Activated CD8-positive, alpha-beta T cell treated with anti-CD3 and anti-CD28 coated beads for 36 hours (primary cell): ENCODE measurements at regions not wholly inside any gene's neighbourhood (a gene's known extent, or its start where the extent isn't known, plus 50 kb on each side); places are given as distances from the start of the nearest gene placed in this dataset.

Experiments
- ATAC-seq: fragments of 200-7000 bp; cut with Tn5 transposase; one replicate; pipeline ENCODE4 v1.10.0; 2021; ENCODE audit warnings: mild to moderate bottlenecking, moderate library complexity
- CTCF ChIA-PET: fragments of 350-600 bp; sonication (Branson Sonifier 250); formaldehyde crosslinking; loops from one replicate; lab custom pipeline; 2021; ENCODE audit warnings: antibody characterized with exemption; lab: Charles Lee
- POLR2A ChIA-PET: fragments of 350-600 bp; sonication (Branson Sonifier 250); formaldehyde crosslinking; loops from one replicate; lab custom pipeline; 2021; ENCODE audit warnings: antibody characterized with exemption; lab: Charles Lee
- DNase-seq: peaks from one replicate; pipeline ENCODE4 v3.0.0-alpha.2; 2020
- H3K27ac Mint-ChIP-seq: one replicate; pipeline ENCODE4 v1.8.0; 2021; ENCODE audit warnings: mild to moderate bottlenecking, mixed read lengths
- H3K27me3 Mint-ChIP-seq: one replicate; pipeline ENCODE4 v1.8.0; 2021; ENCODE audit warnings: mixed read lengths
- H3K36me3 Mint-ChIP-seq: one replicate; pipeline ENCODE4 v1.8.0; 2021; ENCODE audit warnings: low read depth, mixed read lengths
- H3K4me1 Mint-ChIP-seq: one replicate; pipeline ENCODE4 v1.8.0; 2021; ENCODE audit warnings: low read depth, mixed read lengths
- H3K4me3 Mint-ChIP-seq: one replicate; pipeline ENCODE4 v1.8.0; 2021; ENCODE audit warnings: mild to moderate bottlenecking, moderate library complexity, mixed read lengths
- H3K9me3 Mint-ChIP-seq: one replicate; pipeline ENCODE4 v1.8.0; 2021; ENCODE audit warnings: mixed read lengths
- intact Hi-C: fragments of 100-400 bp; cut with micrococcal nuclease; formaldehyde crosslinking; loops from one replicate; pipeline ENCODE4 v1.10.0; 2022
- TF ChIP-seq, protein P1 (sequence below): fragments of 200-600 bp; IDR thresholded peaks from one replicate; pipeline ENCODE4 v1.8.0; 2022; ENCODE audit warnings: antibody characterized with exemption, mild to moderate bottlenecking

DNA sequence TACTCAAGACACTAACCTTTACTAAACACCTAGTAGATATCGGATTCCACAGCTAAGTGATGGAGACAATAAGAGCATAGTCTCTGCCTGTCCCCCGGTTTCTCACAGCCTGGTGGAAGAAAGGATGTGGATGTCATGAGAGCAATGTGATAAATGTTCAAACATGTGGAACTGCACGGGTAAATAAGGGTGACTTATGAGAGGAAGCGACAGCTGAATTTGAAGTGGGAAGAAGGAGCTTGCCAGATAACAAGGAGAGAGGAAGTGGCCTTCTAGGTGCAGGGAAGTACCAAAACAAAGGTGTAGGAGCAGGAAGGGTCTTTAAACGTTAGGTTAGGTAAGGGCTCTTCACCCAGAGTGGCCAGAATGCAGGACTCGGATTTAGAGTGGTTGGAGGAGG lies 178.6 kb upstream of the NRIP1 start:
- Mint-ChIP-seq H3K27me3 (no peaks in the 10 kb centered on the region), H3K36me3 (no peaks in the 10 kb centered on the region), H3K4me1 (no peaks in the 10 kb centered on the region), H3K27ac (no peak overlapping the region), H3K9me3 (no peaks in the 10 kb centered on the region), H3K4me3 (no peak overlapping the region)
- CTCF ChIA-PET, result interaction anchor here (1.3 kb wide), 1 partner anchor 239 kb away, joined by 4 read pairs; no protein-coding TSS in a partner anchor
- DNase-seq (no peak), ATAC-seq (no peak)
- TF ChIP-seq, protein P1, sequence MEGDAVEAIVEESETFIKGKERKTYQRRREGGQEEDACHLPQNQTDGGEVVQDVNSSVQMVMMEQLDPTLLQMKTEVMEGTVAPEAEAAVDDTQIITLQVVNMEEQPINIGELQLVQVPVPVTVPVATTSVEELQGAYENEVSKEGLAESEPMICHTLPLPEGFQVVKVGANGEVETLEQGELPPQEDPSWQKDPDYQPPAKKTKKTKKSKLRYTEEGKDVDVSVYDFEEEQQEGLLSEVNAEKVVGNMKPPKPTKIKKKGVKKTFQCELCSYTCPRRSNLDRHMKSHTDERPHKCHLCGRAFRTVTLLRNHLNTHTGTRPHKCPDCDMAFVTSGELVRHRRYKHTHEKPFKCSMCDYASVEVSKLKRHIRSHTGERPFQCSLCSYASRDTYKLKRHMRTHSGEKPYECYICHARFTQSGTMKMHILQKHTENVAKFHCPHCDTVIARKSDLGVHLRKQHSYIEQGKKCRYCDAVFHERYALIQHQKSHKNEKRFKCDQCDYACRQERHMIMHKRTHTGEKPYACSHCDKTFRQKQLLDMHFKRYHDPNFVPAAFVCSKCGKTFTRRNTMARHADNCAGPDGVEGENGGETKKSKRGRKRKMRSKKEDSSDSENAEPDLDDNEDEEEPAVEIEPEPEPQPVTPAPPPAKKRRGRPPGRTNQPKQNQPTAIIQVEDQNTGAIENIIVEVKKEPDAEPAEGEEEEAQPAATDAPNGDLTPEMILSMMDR, result no peak
- intact Hi-C loops, result no loop called here
- POLR2A ChIA-PET, result no interaction called here

DNA sequence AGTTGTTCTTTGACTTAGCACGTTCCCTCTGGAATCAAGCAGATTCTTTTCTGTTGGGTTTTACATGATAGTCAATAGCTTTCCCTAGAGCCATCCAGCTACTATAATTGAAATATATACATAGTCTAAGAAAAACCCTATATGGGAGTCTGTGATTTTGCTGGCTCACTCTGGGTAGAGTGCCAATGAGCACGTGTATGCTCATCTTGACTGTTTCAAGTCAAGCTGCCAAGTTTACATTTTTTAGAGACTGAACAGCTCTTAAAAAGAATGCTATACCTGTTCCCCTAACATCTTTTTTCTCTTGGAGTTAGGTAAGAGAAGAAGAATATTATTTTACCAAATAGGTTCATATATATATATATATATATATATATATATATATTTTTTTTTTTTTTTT lies 182.8 kb upstream of the NRIP1 start:
- TF ChIP-seq, protein P1, result no peak
- DNase-seq (no peak), ATAC-seq (no peak)
- Mint-ChIP-seq H3K4me1 (no peaks in the 10 kb centered on the region), H3K9me3 (no peaks in the 10 kb centered on the region), H3K27me3 (peaks cover 2% of the 10 kb centered on the region), H3K4me3 (no peak overlapping the region), H3K27ac (no peak overlapping the region), H3K36me3 (no peaks in the 10 kb centered on the region)
- intact Hi-C loops, result no loop called here
- CTCF ChIA-PET, result no interaction called here
- POLR2A ChIA-PET, result interaction anchor here (0.5 kb wide), 1 partner anchor 85 kb away, joined by 4 read pairs; no protein-coding TSS in a partner anchor

DNA sequence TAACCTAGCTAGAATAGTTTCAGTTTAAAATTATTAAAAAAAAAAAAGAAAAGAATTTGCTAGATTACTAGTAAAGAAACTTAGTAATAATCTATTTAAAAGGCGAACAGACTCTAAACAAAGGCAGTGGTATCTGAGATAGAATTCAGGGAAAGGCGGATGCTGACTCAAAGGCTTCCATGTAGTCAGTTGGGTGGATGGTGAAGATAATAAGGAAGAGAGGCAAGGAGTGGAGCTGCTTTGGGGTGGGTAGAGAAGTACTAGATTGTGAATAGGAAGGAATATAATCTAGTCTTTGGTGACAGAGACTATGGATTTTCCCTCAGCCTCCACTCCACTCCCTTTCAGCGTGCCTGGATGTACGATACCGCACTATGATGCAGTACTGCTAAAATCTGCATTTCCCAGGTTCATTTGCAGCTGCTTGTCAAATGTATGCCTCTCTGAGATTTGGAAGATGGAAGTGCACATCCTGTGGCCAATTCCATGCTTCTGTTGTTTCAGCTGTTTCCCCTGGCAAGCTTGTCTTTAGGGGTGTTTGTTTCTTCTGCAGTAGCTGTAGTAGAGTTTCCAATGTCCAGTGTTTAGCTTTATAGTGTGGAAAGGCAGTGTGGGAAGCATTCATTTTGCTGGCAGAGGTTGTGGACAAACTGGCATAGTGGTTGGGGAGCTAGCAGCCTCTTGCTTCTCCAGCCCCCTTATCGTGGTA lies 184.6 kb upstream of the NRIP1 start:
- TF ChIP-seq, protein P1, result no peak
- H3K27ac Mint-ChIP-seq, result no peak overlapping the region
- H3K9me3 Mint-ChIP-seq, result no peaks in the 10 kb centered on the region
- intact Hi-C loops, result no loop called here
- H3K4me3 Mint-ChIP-seq, result no peak overlapping the region
- ChIA-PET CTCF (no interaction called here), POLR2A (no interaction called here)
- no peak for DNase-seq
- H3K27me3 Mint-ChIP-seq, result peaks cover 2% of the 10 kb centered on the region
- ATAC-seq, result no peak
- H3K36me3 Mint-ChIP-seq, result no peaks in the 10 kb centered on the region
- H3K4me1 Mint-ChIP-seq, result no peaks in the 10 kb centered on the region

DNA sequence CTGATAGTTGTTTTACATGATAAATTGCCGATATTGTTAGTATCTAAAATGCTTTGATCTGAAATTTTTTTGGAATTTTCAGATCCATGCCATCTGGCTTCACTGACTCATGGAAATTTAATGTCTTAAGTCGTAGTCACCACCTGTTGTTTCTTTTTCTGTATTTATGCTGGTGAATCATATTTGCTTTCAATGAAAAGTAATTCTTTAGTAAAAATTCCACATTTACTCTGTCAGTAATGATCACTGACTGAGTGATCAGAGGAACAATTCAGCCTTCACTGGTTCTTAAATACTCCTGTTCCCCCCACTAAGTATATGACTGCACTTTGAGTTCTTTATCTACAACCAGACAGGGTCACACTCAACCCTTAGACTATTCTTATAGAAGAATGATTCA lies 185.6 kb upstream of the NRIP1 start:
- DNase-seq, result no peak
- H3K4me3 Mint-ChIP-seq, result no peak overlapping the region
- ATAC-seq, result no peak
- H3K4me1 Mint-ChIP-seq, result no peaks in the 10 kb centered on the region
- intact Hi-C loops, result no loop called here
- H3K36me3 Mint-ChIP-seq, result no peaks in the 10 kb centered on the region
- TF ChIP-seq, protein P1, result no peak
- H3K27ac Mint-ChIP-seq, result no peak overlapping the region
- no peaks in the 10 kb centered on the region for H3K9me3 Mint-ChIP-seq
- H3K27me3 Mint-ChIP-seq, result peaks cover 2% of the 10 kb centered on the region
- ChIA-PET POLR2A (no interaction called here), CTCF (no interaction called here)

DNA sequence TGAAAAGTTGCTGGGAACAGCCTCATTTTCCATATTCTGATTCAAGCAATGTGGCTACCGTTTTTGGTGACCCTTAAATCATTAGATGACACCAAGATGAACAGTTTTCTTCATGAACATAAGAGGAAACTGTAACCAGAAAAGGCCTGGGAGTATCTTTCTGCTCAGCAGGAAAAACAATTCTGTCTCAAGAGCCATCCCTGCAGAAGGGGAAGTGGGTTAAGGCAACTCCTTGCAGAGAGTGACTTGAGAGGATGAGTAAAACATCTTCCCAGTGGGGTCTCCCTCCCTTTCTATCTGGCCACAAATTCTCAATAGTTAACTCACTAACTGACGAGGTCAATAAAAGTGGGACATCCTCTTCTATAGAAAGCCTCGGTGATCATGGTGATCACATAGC lies 187.6 kb upstream of the NRIP1 start:
- ATAC-seq, result no peak
- intact Hi-C loops, result no loop called here
- Mint-ChIP-seq H3K36me3 (no peaks in the 10 kb centered on the region), H3K27ac (no peak overlapping the region), H3K27me3 (peaks cover 2% of the 10 kb centered on the region), H3K9me3 (no peaks in the 10 kb centered on the region), H3K4me1 (no peaks in the 10 kb centered on the region), H3K4me3 (no peak overlapping the region)
- DNase-seq, result no peak
- TF ChIP-seq, protein P1, result no peak
- CTCF ChIA-PET, result no interaction called here
- POLR2A ChIA-PET, result interaction anchor here (0.6 kb wide), 1 partner anchor 243 kb away, joined by 3 read pairs; no protein-coding TSS in a partner anchor
